ENCODE measurements at regions not wholly inside any gene's neighbourhood (a gene's known extent, or its start where the extent isn't known, plus 50 kb on each side); places are given as distances from the start of the nearest gene placed in this dataset.

- no peak for TF ChIP-seq CTCF (IDR thresholded peaks at IDR 0.05 in 2 of 3, conservative IDR thresholded peaks at IDR 0.05 in 1 of 3; ENCODE audit: borderline replicate concordance in 1 of 3, insufficient read depth in 1 of 3, low read depth in 2 of 3, low read length in 2 of 3)
- TF ChIP-seq POLR2A (IDR thresholded peaks at IDR 0.05; ENCODE audit: borderline replicate concordance, extremely low read depth, insufficient read depth, insufficient read length) = no peak
- no peak for TF ChIP-seq MAX (IDR thresholded peaks at IDR 0.05)
- no peak for TF ChIP-seq SP1 (IDR thresholded peaks at IDR 0.05; ENCODE audit: low read depth)
- TF ChIP-seq CEBPB (IDR thresholded peaks at IDR 0.05; ENCODE audit: low read depth) = no peak
These were observed 205.0 kb upstream of the AHR start for GRCh38 chr7:17093461-17093860.

All from HCT116 (cell line).